ENCODE measurements at regions not wholly inside any gene's neighbourhood (a gene's known extent, or its start where the extent isn't known, plus 50 kb on each side); places are given as distances from the start of the nearest gene placed in this dataset.
"Not testable (repeated sequence)": the region's sequence is repeated elsewhere in the genome, so short reads cannot be mapped to it uniquely, and the experiment has no call there.

DNA sequence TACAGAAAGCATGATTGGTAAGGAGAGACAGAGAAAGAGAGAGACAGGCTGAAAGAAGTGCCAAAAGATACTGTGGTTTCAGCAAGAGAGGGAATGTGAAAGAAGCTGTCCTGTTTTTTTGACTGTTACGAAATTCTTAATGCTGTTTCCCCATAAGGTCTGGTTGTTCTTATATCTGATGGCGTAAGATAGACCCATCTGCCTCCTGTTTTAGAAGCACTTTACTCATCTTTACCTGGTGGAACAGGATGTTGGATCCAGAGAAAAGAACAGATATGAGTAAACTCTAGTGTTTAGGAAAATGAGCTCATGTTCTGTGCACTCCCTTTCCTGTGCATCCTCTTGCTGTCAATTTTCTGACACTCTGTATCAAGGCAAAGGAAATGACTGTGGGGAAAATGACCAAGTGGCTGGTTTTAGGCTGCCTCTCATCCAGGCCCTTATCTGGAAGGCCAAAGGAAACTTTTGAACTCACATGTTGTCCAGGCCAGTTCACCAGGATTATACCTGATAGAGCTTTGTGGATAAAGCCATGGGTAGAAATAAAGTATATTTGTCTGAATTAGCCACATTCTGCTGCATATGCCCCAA is 311.7 kb upstream of the HTR2C start:
- H3K4me3 Mint-ChIP-seq, result no peak overlapping the region
- no peaks in the 10 kb centered on the region for H3K4me1 Mint-ChIP-seq
- ATAC-seq (no peak), DNase-seq (no peak)
- H3K27me3 Mint-ChIP-seq, result no peaks in the 10 kb centered on the region
- H3K9me3 Mint-ChIP-seq, result no peaks in the 10 kb centered on the region
- no peak overlapping the region for H3K27ac Mint-ChIP-seq

GRCh38 chrX:114270371-114270770 is 313.5 kb upstream of the HTR2C start:
- not testable (repeated sequence) for H3K4me3 Mint-ChIP-seq, H3K9me3 Mint-ChIP-seq, H3K27me3 Mint-ChIP-seq, H3K4me1 Mint-ChIP-seq, DNase-seq, H3K27ac Mint-ChIP-seq, ATAC-seq

GRCh38 chrX:114268643-114269042 is 315.2 kb upstream of the HTR2C start:
- H3K4me3 Mint-ChIP-seq, result no peak overlapping the region
- ATAC-seq, result no peak

DNA sequence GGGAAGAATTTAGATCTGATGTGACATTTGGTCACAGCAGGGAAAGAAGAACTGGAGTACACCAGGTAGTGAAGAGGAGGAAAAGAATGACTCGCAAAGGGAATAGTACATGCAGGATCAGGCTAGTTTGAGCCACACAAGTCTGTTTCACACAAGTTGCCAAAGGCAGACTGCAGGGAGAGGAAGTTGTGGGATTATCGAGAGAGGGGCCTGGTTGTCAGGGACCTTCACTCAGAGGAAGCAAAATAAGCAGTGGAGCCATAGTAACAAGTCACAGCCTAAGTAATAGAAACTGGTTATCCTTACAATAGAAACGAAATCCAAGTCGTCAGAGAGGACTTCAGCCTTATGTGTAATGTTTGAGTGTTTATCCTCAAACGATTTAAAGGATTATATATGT is 316.7 kb upstream of the HTR2C start:
- H3K27ac Mint-ChIP-seq, result no peak overlapping the region

More at GRCh38 chrX:114268643-114269042, 315.2 kb upstream of the HTR2C start:
- H3K9me3 Mint-ChIP-seq, result no peaks in the 10 kb centered on the region
- H3K4me1 Mint-ChIP-seq, result no peaks in the 10 kb centered on the region
- DNase-seq, result no peak
- no peak overlapping the region for H3K27ac Mint-ChIP-seq
- no peaks in the 10 kb centered on the region for H3K27me3 Mint-ChIP-seq

GRCh38 chrX:114252186-114252585 is 331.7 kb upstream of the HTR2C start:
- H3K4me1 Mint-ChIP-seq, result no peaks in the 10 kb centered on the region
- no peaks in the 10 kb centered on the region for H3K27me3 Mint-ChIP-seq
- H3K4me3 Mint-ChIP-seq, result no peak overlapping the region
- H3K9me3 Mint-ChIP-seq, result peaks cover 0 to 8% of the 10 kb centered on the region in 2 donors
- no peak for DNase-seq
- no peak overlapping the region for H3K27ac Mint-ChIP-seq
- no peak for ATAC-seq

More for the DNA sequence above, 316.7 kb upstream of the HTR2C start:
- ATAC-seq, result no peak
- Mint-ChIP-seq H3K4me3 (no peak overlapping the region), H3K9me3 (no peaks in the 10 kb centered on the region), H3K27me3 (no peaks in the 10 kb centered on the region), H3K4me1 (no peaks in the 10 kb centered on the region)
- DNase-seq, result no peak

DNA sequence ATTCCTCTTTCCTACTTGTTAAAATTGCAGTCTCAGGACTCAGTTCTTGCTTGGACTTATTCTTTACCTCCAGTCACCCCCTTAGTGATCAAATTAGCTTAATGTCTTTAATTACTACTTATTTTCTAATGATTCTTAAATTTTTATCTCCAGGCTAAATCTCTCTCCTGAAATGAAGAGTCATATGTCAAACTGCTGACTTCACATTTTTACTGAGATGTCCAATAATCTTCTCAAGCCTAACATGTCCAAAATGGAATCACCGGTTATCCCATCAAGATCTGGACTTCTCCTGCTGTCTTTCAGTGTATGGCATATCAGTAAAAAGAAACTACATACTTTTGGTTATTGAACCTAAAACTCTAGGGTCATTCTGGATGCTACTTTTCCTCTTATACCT is 332.3 kb upstream of the HTR2C start:
- ATAC-seq, result no peak
- Mint-ChIP-seq H3K27ac (no peak overlapping the region), H3K4me3 (no peak overlapping the region), H3K27me3 (no peaks in the 10 kb centered on the region), H3K9me3 (peaks cover 0 to 8% of the 10 kb centered on the region in 2 donors), H3K4me1 (no peaks in the 10 kb centered on the region)
- DNase-seq, result no peak

DNA sequence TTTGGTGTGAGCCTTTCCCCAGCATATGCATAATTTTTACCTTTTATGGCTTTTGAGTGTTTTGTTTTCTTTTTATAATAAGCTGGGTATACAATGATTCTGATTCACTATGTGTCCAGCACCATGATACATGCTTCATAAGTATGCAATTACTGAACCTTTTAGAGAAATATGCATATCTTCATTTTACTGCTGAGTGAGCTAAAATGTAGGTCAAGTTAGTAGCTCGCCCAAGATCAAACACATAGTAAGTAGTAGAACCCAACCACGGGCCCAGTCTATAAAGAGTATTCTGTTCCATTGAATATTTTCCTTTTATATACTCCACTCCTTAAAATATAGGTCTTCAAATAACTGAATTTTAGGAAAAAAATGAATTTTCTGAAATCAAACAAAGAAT is 362.4 kb upstream of the HTR2C start:
- DNase-seq (no peak), ATAC-seq (no peak)
- Mint-ChIP-seq H3K9me3 (peaks cover 5 to 9% of the 10 kb centered on the region in 2 donors), H3K4me1 (no peaks in the 10 kb centered on the region), H3K27me3 (no peaks in the 10 kb centered on the region), H3K27ac (no peak overlapping the region), H3K4me3 (no peak overlapping the region)

DNA sequence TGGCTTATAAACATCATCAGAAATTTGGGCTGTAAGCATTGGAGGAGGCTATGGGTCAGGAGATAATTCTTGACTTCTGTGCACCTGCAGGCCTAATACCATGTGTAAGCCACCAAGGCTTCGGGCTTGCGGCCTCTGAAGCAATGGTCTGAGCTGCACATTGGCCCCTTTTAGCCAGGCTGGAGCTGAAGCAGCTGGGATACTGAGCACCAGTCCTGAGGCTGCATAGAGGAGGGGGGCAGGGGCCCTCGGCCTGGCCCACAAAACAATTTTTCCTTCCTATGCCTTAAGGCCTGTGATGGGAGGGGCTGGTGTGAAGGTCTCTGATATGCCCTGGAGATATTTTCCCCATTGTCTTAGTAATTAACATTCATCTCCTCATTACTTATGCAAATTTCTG is 373.0 kb upstream of the HTR2C start:
- Mint-ChIP-seq H3K4me3 (no peak overlapping the region), H3K4me1 (no peaks in the 10 kb centered on the region), H3K9me3 (peaks cover 0 to 5% of the 10 kb centered on the region in 2 donors), H3K27ac (no peak overlapping the region), H3K27me3 (no peaks in the 10 kb centered on the region)
- ATAC-seq (no peak), DNase-seq (no peak)

DNA sequence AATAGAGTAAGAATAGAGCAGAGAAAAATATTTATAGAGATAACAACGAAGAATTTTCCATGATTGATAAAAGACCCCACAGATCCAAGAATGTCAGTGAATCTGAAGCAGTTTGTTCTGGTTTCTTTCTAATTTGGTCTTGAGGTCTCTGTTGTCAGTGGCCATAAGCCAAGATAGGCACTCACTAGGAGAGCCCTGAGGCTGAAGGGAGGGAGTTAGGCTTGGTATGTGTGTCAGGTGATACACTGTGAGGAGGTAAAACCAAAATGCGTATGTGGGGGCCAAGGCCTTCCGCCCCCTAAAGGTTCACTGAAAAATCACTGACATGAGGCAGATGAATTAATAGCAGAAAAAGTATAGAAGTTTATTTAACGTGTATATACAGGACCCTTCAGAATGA is 382.3 kb upstream of the HTR2C start:
- DNase-seq, result no peak
- Mint-ChIP-seq H3K4me3 (no peak overlapping the region), H3K4me1 (no peaks in the 10 kb centered on the region), H3K9me3 (peaks cover 0 to 8% of the 10 kb centered on the region in 2 donors), H3K27me3 (no peaks in the 10 kb centered on the region), H3K27ac (no peak overlapping the region)
- no peak for ATAC-seq

DNA sequence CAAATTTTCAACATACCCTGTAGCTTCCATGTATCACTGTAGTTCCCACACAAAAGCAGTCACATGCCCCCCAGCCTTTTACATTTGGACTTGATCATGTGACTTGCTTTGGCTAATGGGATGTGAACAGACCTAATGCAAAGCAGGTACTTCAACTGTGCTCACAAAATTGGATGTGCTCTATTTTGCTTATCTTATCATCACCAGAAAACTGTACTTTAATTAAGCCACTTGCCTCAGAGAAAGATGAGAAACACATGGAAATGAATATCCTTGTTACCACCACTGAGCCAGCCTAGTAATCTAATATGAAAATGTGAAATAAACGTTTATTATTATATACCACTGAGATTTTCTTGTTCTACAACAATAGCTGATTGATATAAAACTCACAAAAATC is 402.7 kb upstream of the HTR2C start:
- Mint-ChIP-seq H3K4me3 (no peak overlapping the region), H3K9me3 (peaks cover 7 to 18% of the 10 kb centered on the region in 2 donors), H3K27me3 (no peaks in the 10 kb centered on the region), H3K4me1 (no peaks in the 10 kb centered on the region), H3K27ac (no peak overlapping the region)
- ATAC-seq (no peak), DNase-seq (no peak)

GRCh38 chrX:114178126-114178525 is 405.8 kb upstream of the HTR2C start:
- Mint-ChIP-seq H3K27me3 (no peaks in the 10 kb centered on the region), H3K27ac (no peak overlapping the region), H3K4me1 (no peaks in the 10 kb centered on the region), H3K9me3 (no peaks in the 10 kb centered on the region), H3K4me3 (no peak overlapping the region)
- ATAC-seq, result no peak
- DNase-seq, result no peak

DNA sequence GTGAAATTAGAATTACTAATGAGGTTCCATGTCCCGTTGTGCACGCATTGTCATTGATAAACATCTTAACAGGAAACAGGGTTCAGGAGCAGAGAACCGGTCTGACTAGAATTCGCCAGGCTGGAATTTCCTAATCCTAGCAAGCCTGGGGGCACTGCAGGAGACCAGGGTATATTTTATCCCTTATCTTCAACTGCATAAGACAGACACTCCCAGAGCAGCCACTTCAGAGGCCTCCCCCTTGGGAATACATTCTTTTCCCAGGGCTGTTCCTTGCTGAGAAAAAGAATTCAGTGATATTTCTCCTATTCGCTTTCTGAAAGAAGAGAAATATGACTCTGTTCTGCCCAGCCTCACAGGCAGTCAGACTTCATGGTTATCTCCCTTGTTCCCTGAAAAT is 416.6 kb upstream of the HTR2C start:
- DNase-seq, ATAC-seq, H3K4me1 Mint-ChIP-seq, H3K9me3 Mint-ChIP-seq, H3K27ac Mint-ChIP-seq, H3K4me3 Mint-ChIP-seq, H3K27me3 Mint-ChIP-seq: not testable (repeated sequence)

GRCh38 chrX:114166601-114167000 is 417.3 kb upstream of the HTR2C start:
- no peaks in the 10 kb centered on the region for H3K27me3 Mint-ChIP-seq

DNA sequence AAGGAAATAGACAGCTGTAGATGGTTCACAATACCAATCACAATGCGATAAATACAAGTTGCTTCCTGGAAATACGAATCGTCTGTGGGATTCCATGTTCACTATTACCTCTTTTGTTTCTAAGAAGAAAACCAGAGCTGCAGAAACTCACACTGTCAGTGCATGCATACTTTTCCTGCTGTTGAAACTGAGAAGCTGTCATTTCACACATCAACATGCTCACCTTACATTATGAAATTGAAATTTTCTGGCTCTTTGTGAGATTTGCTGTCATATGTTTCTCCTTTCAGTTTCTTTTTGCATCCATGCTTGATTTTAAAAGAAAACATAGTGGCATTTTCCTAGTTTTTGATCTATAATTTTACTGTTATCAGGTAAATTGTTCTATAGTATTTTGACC is 418.3 kb upstream of the HTR2C start:
- no peaks in the 10 kb centered on the region for H3K27me3 Mint-ChIP-seq
- peaks cover 0 to 4% of the 10 kb centered on the region in 2 donors for H3K9me3 Mint-ChIP-seq
- ATAC-seq (no peak), DNase-seq (no peak)
- no peak overlapping the region for H3K27ac Mint-ChIP-seq
- H3K4me1 Mint-ChIP-seq, result no peaks in the 10 kb centered on the region
- H3K4me3 Mint-ChIP-seq, result no peak overlapping the region

More at GRCh38 chrX:114166601-114167000, 417.3 kb upstream of the HTR2C start:
- Mint-ChIP-seq H3K4me1 (no peaks in the 10 kb centered on the region), H3K4me3 (no peak overlapping the region), H3K9me3 (peaks cover 0 to 4% of the 10 kb centered on the region in 2 donors), H3K27ac (no peak overlapping the region)
- no peak for ATAC-seq
- no peak for DNase-seq

- Mint-ChIP-seq H3K4me3 (no peak overlapping the region), H3K4me1 (no peaks in the 10 kb centered on the region), H3K27me3 (no peaks in the 10 kb centered on the region), H3K27ac (no peak overlapping the region), H3K9me3 (peaks cover 0 to 4% of the 10 kb centered on the region in 2 donors)
- ATAC-seq (no peak), DNase-seq (no peak)
Measured at GRCh38 chrX:114162068-114162735, 421.7 kb upstream of the HTR2C start.

GRCh38 chrX:114152801-114153200 is 431.1 kb upstream of the HTR2C start:
- H3K27ac Mint-ChIP-seq, result no peak overlapping the region
- ATAC-seq, result no peak
- DNase-seq, result no peak
- H3K4me1 Mint-ChIP-seq, result no peaks in the 10 kb centered on the region
- no peak overlapping the region for H3K4me3 Mint-ChIP-seq
- no peaks in the 10 kb centered on the region for H3K27me3 Mint-ChIP-seq
- no peaks in the 10 kb centered on the region for H3K9me3 Mint-ChIP-seq

DNA sequence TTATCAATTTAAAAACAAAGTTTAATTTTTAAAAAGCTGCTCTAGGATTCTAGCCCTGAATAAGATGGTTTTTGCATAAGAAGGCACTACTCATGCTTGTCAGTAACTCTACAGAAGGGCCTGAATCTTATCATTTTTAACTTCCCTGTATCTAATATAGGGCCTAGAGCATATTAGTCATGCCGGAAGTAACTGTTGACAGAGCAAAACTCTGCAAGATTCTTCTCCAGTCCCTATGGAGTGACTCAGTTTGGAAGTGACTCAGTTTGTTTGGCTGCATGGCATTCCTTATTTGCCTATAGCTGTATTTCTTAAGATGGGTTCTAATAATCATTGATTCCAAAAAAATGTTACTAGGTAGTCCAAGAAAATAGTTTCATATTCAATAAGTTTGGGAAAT is 431.8 kb upstream of the HTR2C start:
- Mint-ChIP-seq H3K9me3 (no peaks in the 10 kb centered on the region), H3K4me1 (no peaks in the 10 kb centered on the region), H3K27me3 (no peaks in the 10 kb centered on the region), H3K27ac (no peak overlapping the region), H3K4me3 (no peak overlapping the region)
- ATAC-seq (no peak), DNase-seq (no peak)

All from stimulated activated naive CD8-positive, alpha-beta T cell treated with anti-CD3 and anti-CD28 coated beads, Interleukin-15, amount 100 ng/mL, for 72 hours (primary cell).